ENCODE measurements at regions not wholly inside any gene's neighbourhood (a gene's known extent, or its start where the extent isn't known, plus 50 kb on each side); places are given as distances from the start of the nearest gene placed in this dataset.

GRCh38 chr20:24096264-24096663 is 107.7 kb upstream of the GGTLC1 start:
- no peaks in the 10 kb centered on the region for H3K79me2 ChIP-seq (ENCODE audit: control insufficient read depth, insufficient read depth, low read length)
- TF ChIP-seq EZH2 (IDR thresholded peaks at IDR 0.05; ENCODE audit: low read length, missing control alignments) = no peak
- TF ChIP-seq, protein P1, sequence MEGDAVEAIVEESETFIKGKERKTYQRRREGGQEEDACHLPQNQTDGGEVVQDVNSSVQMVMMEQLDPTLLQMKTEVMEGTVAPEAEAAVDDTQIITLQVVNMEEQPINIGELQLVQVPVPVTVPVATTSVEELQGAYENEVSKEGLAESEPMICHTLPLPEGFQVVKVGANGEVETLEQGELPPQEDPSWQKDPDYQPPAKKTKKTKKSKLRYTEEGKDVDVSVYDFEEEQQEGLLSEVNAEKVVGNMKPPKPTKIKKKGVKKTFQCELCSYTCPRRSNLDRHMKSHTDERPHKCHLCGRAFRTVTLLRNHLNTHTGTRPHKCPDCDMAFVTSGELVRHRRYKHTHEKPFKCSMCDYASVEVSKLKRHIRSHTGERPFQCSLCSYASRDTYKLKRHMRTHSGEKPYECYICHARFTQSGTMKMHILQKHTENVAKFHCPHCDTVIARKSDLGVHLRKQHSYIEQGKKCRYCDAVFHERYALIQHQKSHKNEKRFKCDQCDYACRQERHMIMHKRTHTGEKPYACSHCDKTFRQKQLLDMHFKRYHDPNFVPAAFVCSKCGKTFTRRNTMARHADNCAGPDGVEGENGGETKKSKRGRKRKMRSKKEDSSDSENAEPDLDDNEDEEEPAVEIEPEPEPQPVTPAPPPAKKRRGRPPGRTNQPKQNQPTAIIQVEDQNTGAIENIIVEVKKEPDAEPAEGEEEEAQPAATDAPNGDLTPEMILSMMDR (conservative IDR thresholded peaks at IDR 0.05 in 1 of 2, IDR thresholded peaks at IDR 0.05 in 1 of 2; ENCODE audit: low read depth in 1 of 2, low read length in 2 of 2) = no peak
- H3K27ac ChIP-seq (ENCODE audit: insufficient read depth, low read length) = no peak overlapping the region
- H3K27me3 ChIP-seq (ENCODE audit: control insufficient read depth, insufficient read depth, low read length) = no peaks in the 10 kb centered on the region
- no peaks in the 10 kb centered on the region for H3K36me3 ChIP-seq (ENCODE audit: control insufficient read depth, insufficient read depth, low read length)
- DNase-seq (ENCODE audit: low read depth in 2 of 2) = no peak
- no peak overlapping the region for H3K9ac ChIP-seq (ENCODE audit: insufficient read depth, low read length)
- H3K4me3 ChIP-seq (replicated peaks in 1 of 4; ENCODE audit: control extremely low read depth in 1 of 4, insufficient read depth in 1 of 4, low read depth in 3 of 4, low read length in 4 of 4) = no peak overlapping the region
- no peaks in the 10 kb centered on the region for H3K9me3 ChIP-seq (ENCODE audit: control insufficient read depth, insufficient read depth, low read depth, low read length)
- no peaks in the 10 kb centered on the region for H3K4me1 ChIP-seq (ENCODE audit: control insufficient read depth, extremely low read depth, insufficient read depth, low read length)
- no peak overlapping the region for H3K4me2 ChIP-seq (ENCODE audit: extremely low read depth, insufficient read depth, low read length)
- no peak overlapping the region for H2AFZ ChIP-seq (ENCODE audit: low read length)
- H4K20me1 ChIP-seq (ENCODE audit: control insufficient read depth, extremely low read depth, insufficient read depth, low read length) = no peaks in the 10 kb centered on the region

- Histone ChIP-seq H3K27ac (ENCODE audit: insufficient read depth, low read length) (no peak overlapping the region), H2AFZ (ENCODE audit: low read length) (no peak overlapping the region), H3K79me2 (ENCODE audit: control insufficient read depth, insufficient read depth, low read length) (no peaks in the 10 kb centered on the region), H3K9ac (ENCODE audit: insufficient read depth, low read length) (no peak overlapping the region), H3K9me3 (ENCODE audit: control insufficient read depth, insufficient read depth, low read depth, low read length) (no peaks in the 10 kb centered on the region), H3K36me3 (ENCODE audit: control insufficient read depth, insufficient read depth, low read length) (no peaks in the 10 kb centered on the region), H3K27me3 (ENCODE audit: control insufficient read depth, insufficient read depth, low read length) (no peaks in the 10 kb centered on the region), H3K4me2 (ENCODE audit: extremely low read depth, insufficient read depth, low read length) (no peak overlapping the region), H4K20me1 (ENCODE audit: control insufficient read depth, extremely low read depth, insufficient read depth, low read length) (no peaks in the 10 kb centered on the region), H3K4me1 (ENCODE audit: control insufficient read depth, extremely low read depth, insufficient read depth, low read length) (no peaks in the 10 kb centered on the region), H3K4me3 (replicated peaks in 1 of 4; ENCODE audit: control extremely low read depth in 1 of 4, insufficient read depth in 1 of 4, low read depth in 3 of 4, low read length in 4 of 4) (no peak overlapping the region)
- no peak for TF ChIP-seq EZH2 (IDR thresholded peaks at IDR 0.05; ENCODE audit: low read length, missing control alignments)
- TF ChIP-seq, protein P1 (conservative IDR thresholded peaks at IDR 0.05 in 1 of 2, IDR thresholded peaks at IDR 0.05 in 1 of 2; ENCODE audit: low read depth in 1 of 2, low read length in 2 of 2) = no peak
- DNase-seq (ENCODE audit: low read depth in 2 of 2) = no peak
These were observed 107.2 kb upstream of the GGTLC1 start for GRCh38 chr20:24095756-24096155.

- Histone ChIP-seq H3K4me3 (replicated peaks in 1 of 4; ENCODE audit: control extremely low read depth in 1 of 4, insufficient read depth in 1 of 4, low read depth in 3 of 4, low read length in 4 of 4) (no peak overlapping the region), H4K20me1 (ENCODE audit: control insufficient read depth, extremely low read depth, insufficient read depth, low read length) (no peaks in the 10 kb centered on the region), H3K27me3 (ENCODE audit: control insufficient read depth, insufficient read depth, low read length) (no peaks in the 10 kb centered on the region), H2AFZ (ENCODE audit: low read length) (no peak overlapping the region), H3K79me2 (ENCODE audit: control insufficient read depth, insufficient read depth, low read length) (no peaks in the 10 kb centered on the region), H3K4me1 (ENCODE audit: control insufficient read depth, extremely low read depth, insufficient read depth, low read length) (no peaks in the 10 kb centered on the region), H3K4me2 (ENCODE audit: extremely low read depth, insufficient read depth, low read length) (no peak overlapping the region), H3K27ac (ENCODE audit: insufficient read depth, low read length) (no peak overlapping the region), H3K9me3 (ENCODE audit: control insufficient read depth, insufficient read depth, low read depth, low read length) (no peaks in the 10 kb centered on the region), H3K36me3 (ENCODE audit: control insufficient read depth, insufficient read depth, low read length) (no peaks in the 10 kb centered on the region), H3K9ac (ENCODE audit: insufficient read depth, low read length) (no peak overlapping the region)
- TF ChIP-seq, protein P1 (conservative IDR thresholded peaks at IDR 0.05 in 1 of 2, IDR thresholded peaks at IDR 0.05 in 1 of 2; ENCODE audit: low read depth in 1 of 2, low read length in 2 of 2) = no peak
- TF ChIP-seq EZH2 (IDR thresholded peaks at IDR 0.05; ENCODE audit: low read length, missing control alignments) = no peak
- DNase-seq (ENCODE audit: low read depth in 2 of 2) = no peak
These were observed 106.7 kb upstream of the GGTLC1 start for GRCh38 chr20:24095303-24095702.
